WTC11 (cell line): ENCODE measurements at regions not wholly inside any gene's neighbourhood (a gene's known extent, or its start where the extent isn't known, plus 50 kb on each side); places are given as distances from the start of the nearest gene placed in this dataset.

Source experiments
- ATAC-seq: fragments of 200-7000 bp; cut with Tn5 transposase; 2 replicates; pipeline ENCODE4 v1.10.0; 2021; ENCODE audit warnings: mild to moderate bottlenecking, moderate library complexity
- CTCF ChIA-PET: fragments of 300-600 bp; sonication (Branson Sonifier 250); formaldehyde crosslinking; loops from one replicate; lab custom pipeline; 2021; ENCODE audit warnings: antibody characterized with exemption; lab: Charles Lee
- POLR2A ChIA-PET: fragments of 350-600 bp; sonication (Branson Sonifier 250); formaldehyde crosslinking; loops from one replicate; lab custom pipeline; 2021; ENCODE audit warnings: antibody characterized with exemption; lab: Charles Lee
- DNase-seq: peaks from one replicate; pipeline ENCODE4 v3.0.0; 2021; ENCODE audit warnings: low spot score
- H3K27ac Mint-ChIP-seq: 2 replicates; pipeline ENCODE4 v1.8.0; 2021; ENCODE audit warnings: mixed read lengths
- H3K27me3 Mint-ChIP-seq: 2 replicates; pipeline ENCODE4 v1.8.0; 2021; ENCODE audit warnings: low read depth, mild to moderate bottlenecking, moderate library complexity, mixed read lengths
- H3K36me3 Mint-ChIP-seq: 2 replicates; pipeline ENCODE4 v1.8.0; 2021; ENCODE audit warnings: mixed read lengths
- H3K4me1 Mint-ChIP-seq: 2 replicates; pipeline ENCODE4 v1.8.0; 2022; ENCODE audit warnings: mixed read lengths
- H3K4me3 Mint-ChIP-seq: 2 replicates; pipeline ENCODE4 v1.8.0; 2021; ENCODE audit warnings: mild to moderate bottlenecking, moderate library complexity, mixed read lengths
- H3K9me3 Mint-ChIP-seq: 2 replicates; pipeline ENCODE4 v1.8.0; 2021; ENCODE audit warnings: mixed read lengths
- ETV6 ChIP-seq: sonication (generic); formaldehyde crosslinking; IDR thresholded peaks from 2 replicates; pipeline ENCODE4 v1.8.1; 2022; ENCODE audit warnings: mild to moderate bottlenecking, missing genetic modification reagents
- GABPB1 ChIP-seq: sonication (generic); formaldehyde crosslinking; IDR thresholded peaks from 2 replicates; pipeline ENCODE4 v1.8.1; 2023; ENCODE audit warnings: mild to moderate bottlenecking, missing genetic modification reagents
- HMGA2 ChIP-seq: fragments of 250-450 bp; sonication (Bioruptor Pico); IDR thresholded peaks from 2 replicates; pipeline ENCODE4 v1.4.0; 2021; ENCODE audit warnings: mild to moderate bottlenecking, moderate library complexity
- MXD4 ChIP-seq: fragments of 250-450 bp; sonication (Bioruptor Pico); IDR thresholded peaks from 2 replicates; pipeline ENCODE4 v1.8.0; 2021; ENCODE audit warnings: mild to moderate bottlenecking, moderate library complexity, borderline replicate concordance
- NFE2L1 ChIP-seq: sonication (generic); formaldehyde crosslinking; IDR thresholded peaks from 2 replicates; pipeline ENCODE4 v1.8.1; 2023; ENCODE audit warnings: missing genetic modification reagents
- OVOL2 ChIP-seq: fragments of 250-450 bp; sonication (Bioruptor Pico); IDR thresholded peaks from 2 replicates; pipeline ENCODE4 v1.9.0; 2021; ENCODE audit warnings: mild to moderate bottlenecking, borderline replicate concordance
- RORB ChIP-seq: fragments of 250-450 bp; sonication (Bioruptor Pico); IDR thresholded peaks from 2 replicates; pipeline ENCODE4 v1.9.0; 2021; ENCODE audit warnings: mild to moderate bottlenecking
- SP1 ChIP-seq: sonication (generic); formaldehyde crosslinking; conservative IDR thresholded peaks from 2 replicates; pipeline ENCODE4 v1.8.1; 2022; ENCODE audit warnings: missing genetic modification reagents
- ZBTB21 ChIP-seq: sonication (generic); formaldehyde crosslinking; IDR thresholded peaks from 2 replicates; pipeline ENCODE4 v1.8.1; 2023; ENCODE audit warnings: mild to moderate bottlenecking, missing genetic modification reagents, borderline replicate concordance
- ZNF396 ChIP-seq: fragments of 250-450 bp; sonication (Bioruptor Pico); IDR thresholded peaks from 2 replicates; pipeline ENCODE4 v1.8.0; 2021; ENCODE audit warnings: mild to moderate bottlenecking, moderate library complexity, borderline replicate concordance
- TF ChIP-seq, protein P1 (sequence below): fragments of 200-600 bp; IDR thresholded peaks from 2 replicates; pipeline ENCODE4 v1.8.0; 2022; ENCODE audit warnings: antibody characterized with exemption
- TF ChIP-seq, protein P2 (sequence below): fragments of 250-450 bp; sonication (Bioruptor Pico); IDR thresholded peaks from 2 replicates; pipeline ENCODE4 v1.9.0; 2021; ENCODE audit warnings: mild to moderate bottlenecking, borderline replicate concordance
- TF ChIP-seq, protein P3 (sequence below): sonication (generic); formaldehyde crosslinking; IDR thresholded peaks from 2 replicates; pipeline ENCODE4 v1.8.1; 2023; ENCODE audit warnings: mild to moderate bottlenecking, moderate library complexity, missing genetic modification reagents
- TF ChIP-seq, protein P4 (sequence below): sonication (generic); formaldehyde crosslinking; IDR thresholded peaks from 2 replicates; pipeline ENCODE4 v1.8.0; 2022; ENCODE audit warnings: mild to moderate bottlenecking, missing genetic modification reagents
- TF ChIP-seq, protein P5 (sequence below): fragments of 250-450 bp; sonication (Bioruptor Pico); IDR thresholded peaks from 2 replicates; pipeline ENCODE4 v2.1.2; 2022; ENCODE audit warnings: mild to moderate bottlenecking, moderate library complexity
- TF ChIP-seq, protein P6 (sequence below): sonication (generic); formaldehyde crosslinking; IDR thresholded peaks from 2 replicates; pipeline ENCODE4 v1.8.1; 2023; ENCODE audit warnings: mild to moderate bottlenecking, missing genetic modification reagents, moderate library complexity
- TF ChIP-seq, protein P7 (sequence below): sonication (generic); formaldehyde crosslinking; IDR thresholded peaks from 2 replicates; pipeline ENCODE4 v1.8.1; 2023; ENCODE audit warnings: mild to moderate bottlenecking, missing genetic modification reagents, moderate library complexity
- TF ChIP-seq, protein P8 (sequence below): sonication (generic); formaldehyde crosslinking; IDR thresholded peaks from 2 replicates; pipeline ENCODE4 v1.8.0; 2023; ENCODE audit warnings: mild to moderate bottlenecking, missing genetic modification reagents

DNA sequence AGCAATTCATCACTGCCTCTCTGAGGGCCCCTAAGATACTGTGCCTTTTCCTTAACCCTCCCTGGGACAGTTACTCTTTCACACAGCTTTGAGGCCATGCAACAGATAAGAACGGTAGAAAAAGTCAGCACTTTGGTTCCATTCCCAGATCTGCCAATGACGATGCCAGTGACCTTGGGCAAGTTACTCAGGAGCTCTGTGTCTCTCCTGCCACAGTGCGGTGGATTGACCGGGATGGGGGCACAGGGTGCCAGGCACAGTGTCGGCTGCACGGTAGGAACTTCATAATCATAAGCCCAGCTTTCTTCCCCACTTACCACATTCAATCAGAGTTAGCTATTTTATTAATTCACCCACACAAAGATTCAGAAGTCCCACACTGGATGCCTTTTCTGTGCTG lies 1041.8 kb downstream of the TBC1D22A start:
- POLR2A ChIA-PET, result no interaction called here
- Mint-ChIP-seq H3K27me3 (no peaks in the 10 kb centered on the region; the same call in 1 of the 2 replicates), H3K36me3 (no peaks in the 10 kb centered on the region), H3K9me3 (peaks cover 8% of the 10 kb centered on the region), H3K27ac (no peak overlapping the region), H3K4me3 (no peak overlapping the region), H3K4me1 (peaks cover 12% of the 10 kb centered on the region)
- no peak for DNase-seq
- CTCF ChIA-PET, result interaction anchor here (0.6 kb wide), 1 partner anchor 57 kb away, joined by 5 read pairs; no protein-coding TSS in a partner anchor
- TF ChIP-seq, protein P1, sequence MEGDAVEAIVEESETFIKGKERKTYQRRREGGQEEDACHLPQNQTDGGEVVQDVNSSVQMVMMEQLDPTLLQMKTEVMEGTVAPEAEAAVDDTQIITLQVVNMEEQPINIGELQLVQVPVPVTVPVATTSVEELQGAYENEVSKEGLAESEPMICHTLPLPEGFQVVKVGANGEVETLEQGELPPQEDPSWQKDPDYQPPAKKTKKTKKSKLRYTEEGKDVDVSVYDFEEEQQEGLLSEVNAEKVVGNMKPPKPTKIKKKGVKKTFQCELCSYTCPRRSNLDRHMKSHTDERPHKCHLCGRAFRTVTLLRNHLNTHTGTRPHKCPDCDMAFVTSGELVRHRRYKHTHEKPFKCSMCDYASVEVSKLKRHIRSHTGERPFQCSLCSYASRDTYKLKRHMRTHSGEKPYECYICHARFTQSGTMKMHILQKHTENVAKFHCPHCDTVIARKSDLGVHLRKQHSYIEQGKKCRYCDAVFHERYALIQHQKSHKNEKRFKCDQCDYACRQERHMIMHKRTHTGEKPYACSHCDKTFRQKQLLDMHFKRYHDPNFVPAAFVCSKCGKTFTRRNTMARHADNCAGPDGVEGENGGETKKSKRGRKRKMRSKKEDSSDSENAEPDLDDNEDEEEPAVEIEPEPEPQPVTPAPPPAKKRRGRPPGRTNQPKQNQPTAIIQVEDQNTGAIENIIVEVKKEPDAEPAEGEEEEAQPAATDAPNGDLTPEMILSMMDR, result no peak
- TF ChIP-seq, protein P2, sequence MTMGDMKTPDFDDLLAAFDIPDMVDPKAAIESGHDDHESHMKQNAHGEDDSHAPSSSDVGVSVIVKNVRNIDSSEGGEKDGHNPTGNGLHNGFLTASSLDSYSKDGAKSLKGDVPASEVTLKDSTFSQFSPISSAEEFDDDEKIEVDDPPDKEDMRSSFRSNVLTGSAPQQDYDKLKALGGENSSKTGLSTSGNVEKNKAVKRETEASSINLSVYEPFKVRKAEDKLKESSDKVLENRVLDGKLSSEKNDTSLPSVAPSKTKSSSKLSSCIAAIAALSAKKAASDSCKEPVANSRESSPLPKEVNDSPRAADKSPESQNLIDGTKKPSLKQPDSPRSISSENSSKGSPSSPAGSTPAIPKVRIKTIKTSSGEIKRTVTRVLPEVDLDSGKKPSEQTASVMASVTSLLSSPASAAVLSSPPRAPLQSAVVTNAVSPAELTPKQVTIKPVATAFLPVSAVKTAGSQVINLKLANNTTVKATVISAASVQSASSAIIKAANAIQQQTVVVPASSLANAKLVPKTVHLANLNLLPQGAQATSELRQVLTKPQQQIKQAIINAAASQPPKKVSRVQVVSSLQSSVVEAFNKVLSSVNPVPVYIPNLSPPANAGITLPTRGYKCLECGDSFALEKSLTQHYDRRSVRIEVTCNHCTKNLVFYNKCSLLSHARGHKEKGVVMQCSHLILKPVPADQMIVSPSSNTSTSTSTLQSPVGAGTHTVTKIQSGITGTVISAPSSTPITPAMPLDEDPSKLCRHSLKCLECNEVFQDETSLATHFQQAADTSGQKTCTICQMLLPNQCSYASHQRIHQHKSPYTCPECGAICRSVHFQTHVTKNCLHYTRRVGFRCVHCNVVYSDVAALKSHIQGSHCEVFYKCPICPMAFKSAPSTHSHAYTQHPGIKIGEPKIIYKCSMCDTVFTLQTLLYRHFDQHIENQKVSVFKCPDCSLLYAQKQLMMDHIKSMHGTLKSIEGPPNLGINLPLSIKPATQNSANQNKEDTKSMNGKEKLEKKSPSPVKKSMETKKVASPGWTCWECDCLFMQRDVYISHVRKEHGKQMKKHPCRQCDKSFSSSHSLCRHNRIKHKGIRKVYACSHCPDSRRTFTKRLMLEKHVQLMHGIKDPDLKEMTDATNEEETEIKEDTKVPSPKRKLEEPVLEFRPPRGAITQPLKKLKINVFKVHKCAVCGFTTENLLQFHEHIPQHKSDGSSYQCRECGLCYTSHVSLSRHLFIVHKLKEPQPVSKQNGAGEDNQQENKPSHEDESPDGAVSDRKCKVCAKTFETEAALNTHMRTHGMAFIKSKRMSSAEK (CRISPR knock-in tag), result no peak
- ATAC-seq, result no peak

DNA sequence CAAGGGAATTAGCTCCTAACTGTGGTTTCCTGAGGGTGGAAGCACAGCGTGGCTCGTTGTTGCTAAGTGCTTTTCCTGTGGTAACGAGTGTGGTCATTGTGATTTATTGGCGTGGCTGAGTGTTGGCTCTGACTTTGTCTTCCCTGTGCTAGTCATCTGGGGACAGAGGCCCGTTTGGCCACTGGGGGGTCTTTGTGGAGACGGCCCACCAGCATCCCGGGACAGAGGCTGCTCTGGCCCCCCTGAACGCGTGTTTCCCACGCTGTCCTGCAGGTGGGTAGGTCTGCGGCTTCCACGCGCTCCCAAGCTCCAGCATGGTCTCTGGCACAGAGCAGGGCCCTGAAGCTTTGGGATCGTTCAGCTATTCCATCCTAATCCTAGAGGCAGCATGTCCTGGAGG lies 1040.0 kb downstream of the TBC1D22A start:
- no peak for ATAC-seq
- Mint-ChIP-seq H3K4me1 (peaks cover 3% of the 10 kb centered on the region), H3K27ac (no peak overlapping the region), H3K36me3 (no peaks in the 10 kb centered on the region), H3K4me3 (no peak overlapping the region), H3K27me3 (no peaks in the 10 kb centered on the region), H3K9me3 (peaks cover 19% of the 10 kb centered on the region)
- POLR2A ChIA-PET, result no interaction called here
- DNase-seq, result no peak
- CTCF ChIA-PET, result interaction anchor here (1.3 kb wide), 1 partner anchor 19 kb away, joined by 3 read pairs; no protein-coding TSS in a partner anchor
- TF ChIP-seq, protein P3, sequence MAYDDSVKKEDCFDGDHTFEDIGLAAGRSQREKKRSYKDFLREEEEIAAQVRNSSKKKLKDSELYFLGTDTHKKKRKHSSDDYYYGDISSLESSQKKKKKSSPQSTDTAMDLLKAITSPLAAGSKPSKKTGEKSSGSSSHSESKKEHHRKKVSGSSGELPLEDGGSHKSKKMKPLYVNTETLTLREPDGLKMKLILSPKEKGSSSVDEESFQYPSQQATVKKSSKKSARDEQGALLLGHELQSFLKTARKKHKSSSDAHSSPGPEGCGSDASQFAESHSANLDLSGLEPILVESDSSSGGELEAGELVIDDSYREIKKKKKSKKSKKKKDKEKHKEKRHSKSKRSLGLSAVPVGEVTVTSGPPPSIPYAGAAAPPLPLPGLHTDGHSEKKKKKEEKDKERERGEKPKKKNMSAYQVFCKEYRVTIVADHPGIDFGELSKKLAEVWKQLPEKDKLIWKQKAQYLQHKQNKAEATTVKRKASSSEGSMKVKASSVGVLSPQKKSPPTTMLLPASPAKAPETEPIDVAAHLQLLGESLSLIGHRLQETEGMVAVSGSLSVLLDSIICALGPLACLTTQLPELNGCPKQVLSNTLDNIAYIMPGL (CRISPR knock-in tag), result no peak
- TF ChIP-seq MXD4 (CRISPR knock-in tag), result no peak
- TF ChIP-seq, protein P1, result no peak
- TF ChIP-seq ZBTB21 (CRISPR knock-in tag), result no peak
- TF ChIP-seq RORB (CRISPR knock-in tag), result no peak
- TF ChIP-seq, protein P4, sequence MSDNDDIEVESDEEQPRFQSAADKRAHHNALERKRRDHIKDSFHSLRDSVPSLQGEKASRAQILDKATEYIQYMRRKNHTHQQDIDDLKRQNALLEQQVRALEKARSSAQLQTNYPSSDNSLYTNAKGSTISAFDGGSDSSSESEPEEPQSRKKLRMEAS (CRISPR knock-in tag), result no peak
- no peak for TF ChIP-seq ZNF396 (CRISPR knock-in tag)
- TF ChIP-seq, protein P5, sequence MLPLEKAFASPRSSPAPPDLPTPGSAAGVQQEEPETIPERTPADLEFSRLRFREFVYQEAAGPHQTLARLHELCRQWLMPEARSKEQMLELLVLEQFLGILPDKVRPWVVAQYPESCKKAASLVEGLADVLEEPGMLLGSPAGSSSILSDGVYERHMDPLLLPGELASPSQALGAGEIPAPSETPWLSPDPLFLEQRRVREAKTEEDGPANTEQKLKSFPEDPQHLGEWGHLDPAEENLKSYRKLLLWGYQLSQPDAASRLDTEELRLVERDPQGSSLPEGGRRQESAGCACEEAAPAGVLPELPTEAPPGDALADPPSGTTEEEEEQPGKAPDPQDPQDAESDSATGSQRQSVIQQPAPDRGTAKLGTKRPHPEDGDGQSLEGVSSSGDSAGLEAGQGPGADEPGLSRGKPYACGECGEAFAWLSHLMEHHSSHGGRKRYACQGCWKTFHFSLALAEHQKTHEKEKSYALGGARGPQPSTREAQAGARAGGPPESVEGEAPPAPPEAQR (CRISPR knock-in tag), result no peak
- TF ChIP-seq ETV6 (CRISPR knock-in tag), result no peak
- TF ChIP-seq GABPB1 (CRISPR knock-in tag), result no peak
- no peak for TF ChIP-seq NFE2L1 (CRISPR knock-in tag)
- no peak for TF ChIP-seq OVOL2
- TF ChIP-seq, protein P6, sequence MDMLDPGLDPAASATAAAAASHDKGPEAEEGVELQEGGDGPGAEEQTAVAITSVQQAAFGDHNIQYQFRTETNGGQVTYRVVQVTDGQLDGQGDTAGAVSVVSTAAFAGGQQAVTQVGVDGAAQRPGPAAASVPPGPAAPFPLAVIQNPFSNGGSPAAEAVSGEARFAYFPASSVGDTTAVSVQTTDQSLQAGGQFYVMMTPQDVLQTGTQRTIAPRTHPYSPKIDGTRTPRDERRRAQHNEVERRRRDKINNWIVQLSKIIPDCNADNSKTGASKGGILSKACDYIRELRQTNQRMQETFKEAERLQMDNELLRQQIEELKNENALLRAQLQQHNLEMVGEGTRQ (CRISPR knock-in tag), result no peak
- TF ChIP-seq SP1 (CRISPR knock-in tag), result no peak
- no peak for TF ChIP-seq HMGA2 (CRISPR knock-in tag)
- TF ChIP-seq, protein P7, sequence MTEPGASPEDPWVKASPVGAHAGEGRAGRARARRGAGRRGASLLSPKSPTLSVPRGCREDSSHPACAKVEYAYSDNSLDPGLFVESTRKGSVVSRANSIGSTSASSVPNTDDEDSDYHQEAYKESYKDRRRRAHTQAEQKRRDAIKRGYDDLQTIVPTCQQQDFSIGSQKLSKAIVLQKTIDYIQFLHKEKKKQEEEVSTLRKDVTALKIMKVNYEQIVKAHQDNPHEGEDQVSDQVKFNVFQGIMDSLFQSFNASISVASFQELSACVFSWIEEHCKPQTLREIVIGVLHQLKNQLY (CRISPR knock-in tag), result no peak
- TF ChIP-seq, protein P8, sequence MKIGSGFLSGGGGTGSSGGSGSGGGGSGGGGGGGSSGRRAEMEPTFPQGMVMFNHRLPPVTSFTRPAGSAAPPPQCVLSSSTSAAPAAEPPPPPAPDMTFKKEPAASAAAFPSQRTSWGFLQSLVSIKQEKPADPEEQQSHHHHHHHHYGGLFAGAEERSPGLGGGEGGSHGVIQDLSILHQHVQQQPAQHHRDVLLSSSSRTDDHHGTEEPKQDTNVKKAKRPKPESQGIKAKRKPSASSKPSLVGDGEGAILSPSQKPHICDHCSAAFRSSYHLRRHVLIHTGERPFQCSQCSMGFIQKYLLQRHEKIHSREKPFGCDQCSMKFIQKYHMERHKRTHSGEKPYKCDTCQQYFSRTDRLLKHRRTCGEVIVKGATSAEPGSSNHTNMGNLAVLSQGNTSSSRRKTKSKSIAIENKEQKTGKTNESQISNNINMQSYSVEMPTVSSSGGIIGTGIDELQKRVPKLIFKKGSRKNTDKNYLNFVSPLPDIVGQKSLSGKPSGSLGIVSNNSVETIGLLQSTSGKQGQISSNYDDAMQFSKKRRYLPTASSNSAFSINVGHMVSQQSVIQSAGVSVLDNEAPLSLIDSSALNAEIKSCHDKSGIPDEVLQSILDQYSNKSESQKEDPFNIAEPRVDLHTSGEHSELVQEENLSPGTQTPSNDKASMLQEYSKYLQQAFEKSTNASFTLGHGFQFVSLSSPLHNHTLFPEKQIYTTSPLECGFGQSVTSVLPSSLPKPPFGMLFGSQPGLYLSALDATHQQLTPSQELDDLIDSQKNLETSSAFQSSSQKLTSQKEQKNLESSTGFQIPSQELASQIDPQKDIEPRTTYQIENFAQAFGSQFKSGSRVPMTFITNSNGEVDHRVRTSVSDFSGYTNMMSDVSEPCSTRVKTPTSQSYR (CRISPR knock-in tag), result no peak
